GM18499 (cell line): ENCODE measurements at regions not wholly inside any gene's neighbourhood (a gene's known extent, or its start where the extent isn't known, plus 50 kb on each side); places are given as distances from the start of the nearest gene placed in this dataset.
"Not testable (repeated sequence)": the region's sequence is repeated elsewhere in the genome, so short reads cannot be mapped to it uniquely, and the experiment has no call there.

Experiments used
- ATAC-seq: cut with Tn5 transposase; IDR thresholded peaks from one replicate; pipeline ENCODE4 v1.9.1; 2021; ENCODE audit warnings: moderate number of reproducible peaks; ENCODE audit not compliant: insufficient read depth, unreplicated experiment

- ATAC-seq = no peak
Observed at GRCh38 chr6:150456466-150456865, 87.7 kb downstream of the IYD start.

- ATAC-seq = no peak
Observed at GRCh38 chr6:150456902-150457643, 88.3 kb downstream of the IYD start.

GRCh38 chr6:150458579-150458978, 89.8 kb downstream of the IYD start:
- ATAC-seq = no peak

GRCh38 chr6:150463852-150464251, 95.0 kb downstream of the IYD start:
- ATAC-seq = no peak

GRCh38 chr6:150464966-150465365, 96.2 kb downstream of the IYD start:
- no peak for ATAC-seq

- ATAC-seq = no peak
Observed at GRCh38 chr6:150465610-150466009, 96.8 kb downstream of the IYD start.

- no peak for ATAC-seq
Observed at GRCh38 chr6:150466196-150466595, 97.4 kb downstream of the IYD start.

GRCh38 chr6:150470131-150470530, 101.3 kb downstream of the IYD start:
- no peak for ATAC-seq

GRCh38 chr6:150470960-150471665, 102.3 kb downstream of the IYD start:
- no peak for ATAC-seq

GRCh38 chr6:150478656-150479545, 110.1 kb downstream of the IYD start:
- no peak for ATAC-seq

GRCh38 chr6:150482883-150483409, 114.1 kb downstream of the IYD start:
- ATAC-seq = no peak

GRCh38 chr6:150485161-150485958, 114.3 kb upstream of the PLEKHG1 start:
- no peak for ATAC-seq

GRCh38 chr6:150486048-150486447, 113.6 kb upstream of the PLEKHG1 start:
- ATAC-seq = no peak

- no peak for ATAC-seq
Observed at GRCh38 chr6:150490586-150490985, 109.1 kb upstream of the PLEKHG1 start.

- peak; percentile 81 for ATAC-seq
Observed at GRCh38 chr6:150491131-150491810, 108.4 kb upstream of the PLEKHG1 start.

- ATAC-seq = no peak
Observed at GRCh38 chr6:150491811-150492172, 107.9 kb upstream of the PLEKHG1 start.

- no peak for ATAC-seq
Observed at GRCh38 chr6:150492507-150492906, 107.2 kb upstream of the PLEKHG1 start.

GRCh38 chr6:150492941-150493340, 106.7 kb upstream of the PLEKHG1 start:
- ATAC-seq = no peak

- not testable (repeated sequence) for ATAC-seq
Observed at GRCh38 chr6:150493552-150493951, 106.1 kb upstream of the PLEKHG1 start.
